WTC11 (cell line): ENCODE measurements at regions not wholly inside any gene's neighbourhood (a gene's known extent, or its start where the extent isn't known, plus 50 kb on each side); places are given as distances from the start of the nearest gene placed in this dataset.

Experiments
- ATAC-seq: fragments of 200-7000 bp; cut with Tn5 transposase; 2 replicates; pipeline ENCODE4 v1.10.0; 2021; ENCODE audit warnings: mild to moderate bottlenecking, moderate library complexity
- CTCF ChIA-PET: fragments of 300-600 bp; sonication (Branson Sonifier 250); formaldehyde crosslinking; loops from one replicate; lab custom pipeline; 2021; ENCODE audit warnings: antibody characterized with exemption; lab: Charles Lee
- POLR2A ChIA-PET: fragments of 350-600 bp; sonication (Branson Sonifier 250); formaldehyde crosslinking; loops from one replicate; lab custom pipeline; 2021; ENCODE audit warnings: antibody characterized with exemption; lab: Charles Lee
- DNase-seq: peaks from one replicate; pipeline ENCODE4 v3.0.0; 2021; ENCODE audit warnings: low spot score
- H3K27ac Mint-ChIP-seq: 2 replicates; pipeline ENCODE4 v1.8.0; 2021; ENCODE audit warnings: mixed read lengths
- H3K27me3 Mint-ChIP-seq: 2 replicates; pipeline ENCODE4 v1.8.0; 2021; ENCODE audit warnings: low read depth, mild to moderate bottlenecking, moderate library complexity, mixed read lengths
- H3K36me3 Mint-ChIP-seq: 2 replicates; pipeline ENCODE4 v1.8.0; 2021; ENCODE audit warnings: mixed read lengths
- H3K4me1 Mint-ChIP-seq: 2 replicates; pipeline ENCODE4 v1.8.0; 2022; ENCODE audit warnings: mixed read lengths
- H3K4me3 Mint-ChIP-seq: 2 replicates; pipeline ENCODE4 v1.8.0; 2021; ENCODE audit warnings: mild to moderate bottlenecking, moderate library complexity, mixed read lengths
- H3K9me3 Mint-ChIP-seq: 2 replicates; pipeline ENCODE4 v1.8.0; 2021; ENCODE audit warnings: mixed read lengths
- AFF4 ChIP-seq: sonication (generic); formaldehyde crosslinking; IDR thresholded peaks from 2 replicates; pipeline ENCODE4 v1.8.1; 2023; ENCODE audit warnings: mild to moderate bottlenecking, missing genetic modification reagents, borderline replicate concordance
- E2F4 ChIP-seq: sonication (generic); formaldehyde crosslinking; IDR thresholded peaks from 2 replicates; pipeline ENCODE4 v1.8.1; 2022; ENCODE audit warnings: low read depth, mild to moderate bottlenecking, moderate library complexity, missing genetic modification reagents, borderline replicate concordance
- ETV6 ChIP-seq: sonication (generic); formaldehyde crosslinking; IDR thresholded peaks from 2 replicates; pipeline ENCODE4 v1.8.1; 2022; ENCODE audit warnings: mild to moderate bottlenecking, missing genetic modification reagents
- FOXJ3 ChIP-seq: sonication (generic); formaldehyde crosslinking; IDR thresholded peaks from 2 replicates; pipeline ENCODE4 v1.9.0; 2021; ENCODE audit warnings: missing genetic modification reagents, mild to moderate bottlenecking, borderline replicate concordance
- FOXP4 ChIP-seq: sonication (generic); formaldehyde crosslinking; IDR thresholded peaks from 2 replicates; pipeline ENCODE4 v1.8.0; 2022; ENCODE audit warnings: mild to moderate bottlenecking, missing genetic modification reagents
- JAZF1 ChIP-seq: fragments of 250-450 bp; sonication (Bioruptor Pico); IDR thresholded peaks from 2 replicates; pipeline ENCODE4 v1.9.0; 2021; ENCODE audit warnings: moderate library complexity, mild to moderate bottlenecking, inconsistent platforms
- MXD4 ChIP-seq: fragments of 250-450 bp; sonication (Bioruptor Pico); IDR thresholded peaks from 2 replicates; pipeline ENCODE4 v1.8.0; 2021; ENCODE audit warnings: mild to moderate bottlenecking, moderate library complexity, borderline replicate concordance
- ZNF423 ChIP-seq: fragments of 250-450 bp; sonication (Bioruptor Pico); IDR thresholded peaks from 2 replicates; pipeline ENCODE4 v2.1.2; 2022; ENCODE audit warnings: mild to moderate bottlenecking, moderate library complexity
- TF ChIP-seq, protein P1 (sequence below): fragments of 250-450 bp; sonication (Bioruptor Pico); conservative IDR thresholded peaks from 2 replicates; pipeline ENCODE4 v1.9.0; 2021; ENCODE audit warnings: mild to moderate bottlenecking
- TF ChIP-seq, protein P2 (sequence below): sonication (generic); formaldehyde crosslinking; IDR thresholded peaks from 2 replicates; pipeline ENCODE4 v1.8.1; 2023; ENCODE audit warnings: mild to moderate bottlenecking, missing genetic modification reagents, moderate library complexity
- TF ChIP-seq, protein P3 (sequence below): sonication (generic); formaldehyde crosslinking; IDR thresholded peaks from 2 replicates; pipeline ENCODE4 v1.8.0; 2022; ENCODE audit warnings: missing genetic modification reagents
- TF ChIP-seq, protein P4 (sequence below): sonication (generic); formaldehyde crosslinking; IDR thresholded peaks from 2 replicates; pipeline ENCODE4 v1.8.1; 2022; ENCODE audit warnings: low read depth, missing genetic modification reagents, borderline replicate concordance

DNA sequence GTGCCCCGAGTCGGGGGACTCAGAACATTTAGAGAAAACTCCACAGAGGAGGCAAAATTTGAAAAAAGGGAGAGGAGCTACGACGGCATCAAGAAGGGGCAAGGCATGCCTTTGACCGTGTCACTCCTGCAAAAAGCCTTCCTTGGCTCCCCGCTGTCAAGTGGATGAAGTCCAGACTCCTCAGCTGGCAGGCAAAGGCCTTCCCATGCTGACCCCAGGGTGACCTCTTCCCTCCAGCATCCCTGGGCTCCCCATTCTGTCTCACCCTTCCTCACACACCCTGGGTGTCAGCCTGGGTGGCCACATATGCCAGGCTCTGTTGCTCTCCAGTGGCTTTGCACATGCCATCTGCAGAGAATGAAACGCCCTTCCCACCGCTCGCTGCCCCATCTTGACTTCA is 88.4 kb upstream of the ZMIZ1 start (continued):
- TF ChIP-seq FOXP4, result no peak
- no peak for TF ChIP-seq JAZF1
- TF ChIP-seq, all 79 proteins: peak for 0

DNA sequence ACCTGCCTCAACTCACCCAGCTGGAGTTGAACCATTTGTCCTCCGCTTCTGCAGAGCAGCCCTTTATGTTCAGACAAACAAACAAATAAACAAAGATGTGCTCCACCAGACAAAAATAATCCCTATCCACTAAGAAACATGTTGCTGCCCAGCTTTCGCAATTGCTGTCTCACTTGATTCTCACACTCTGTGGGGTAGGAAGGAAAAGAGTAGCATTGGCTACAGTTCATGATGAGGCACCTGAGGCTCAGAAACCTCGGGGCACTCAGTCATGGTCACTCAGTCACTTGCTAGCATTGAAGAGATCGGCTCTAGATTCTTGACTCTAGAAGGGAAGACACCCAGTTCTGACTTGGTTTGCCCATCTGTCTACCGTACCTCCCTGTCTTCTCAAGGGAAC is 88.0 kb upstream of the ZMIZ1 start:
- TF ChIP-seq, protein P1, sequence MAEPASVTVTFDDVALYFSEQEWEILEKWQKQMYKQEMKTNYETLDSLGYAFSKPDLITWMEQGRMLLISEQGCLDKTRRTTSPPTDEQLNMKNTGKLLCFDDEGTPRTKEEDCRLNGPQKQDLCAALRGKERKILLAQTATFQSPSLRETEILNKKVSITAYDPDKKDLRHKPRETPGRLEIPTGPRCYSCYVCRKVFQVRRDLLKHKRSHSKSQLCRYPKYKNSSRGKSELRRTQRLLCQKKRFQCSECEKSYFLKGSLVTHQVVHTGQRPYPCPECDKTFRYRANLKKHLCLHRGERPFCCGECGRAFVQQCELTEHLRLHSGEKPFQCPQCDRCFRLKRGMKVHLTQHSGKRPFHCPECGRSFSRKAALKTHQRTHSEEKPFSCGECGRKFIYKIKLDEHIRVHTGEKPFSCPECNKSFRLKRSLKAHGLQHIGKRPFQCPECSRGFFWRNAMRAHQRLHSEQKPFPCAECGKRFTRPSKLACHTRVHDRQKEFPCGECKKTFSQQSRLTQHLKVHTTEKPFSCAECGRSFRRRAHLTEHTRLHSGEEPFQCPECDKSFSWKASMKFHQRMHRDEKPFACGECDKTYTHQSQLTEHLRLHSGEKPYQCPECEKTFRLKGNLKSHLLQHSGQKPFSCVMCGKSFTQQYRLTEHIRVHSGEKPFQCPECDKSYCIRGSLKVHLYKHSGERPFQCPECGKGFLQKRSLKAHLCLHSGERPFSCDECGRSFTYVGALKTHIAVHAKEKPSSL (CRISPR knock-in tag), result no peak
- TF ChIP-seq ZNF423 (CRISPR knock-in tag), result no peak
- TF ChIP-seq FOXP4, result no peak
- no peak for TF ChIP-seq FOXJ3 (CRISPR knock-in tag)
- no peak for TF ChIP-seq E2F4
- no peak for TF ChIP-seq AFF4 (CRISPR knock-in tag)
- DNase-seq (no peak), ATAC-seq (no peak)
- peaks cover 24% of the 10 kb centered on the region for H3K4me1 Mint-ChIP-seq
- no peak overlapping the region for H3K4me3 Mint-ChIP-seq
- ChIA-PET POLR2A (no interaction called here), CTCF (interaction anchor here (1.2 to 2.0 kb wide), 3 partner anchors 214 to 323 kb away, joined by 3 to 7 read pairs (median 5); no protein-coding TSS in a partner anchor)
- H3K27me3 Mint-ChIP-seq, result peaks cover 11% of the 10 kb centered on the region
- H3K9me3 Mint-ChIP-seq, result no peaks in the 10 kb centered on the region
- no peak overlapping the region for H3K27ac Mint-ChIP-seq
- H3K36me3 Mint-ChIP-seq, result no peaks in the 10 kb centered on the region

DNA sequence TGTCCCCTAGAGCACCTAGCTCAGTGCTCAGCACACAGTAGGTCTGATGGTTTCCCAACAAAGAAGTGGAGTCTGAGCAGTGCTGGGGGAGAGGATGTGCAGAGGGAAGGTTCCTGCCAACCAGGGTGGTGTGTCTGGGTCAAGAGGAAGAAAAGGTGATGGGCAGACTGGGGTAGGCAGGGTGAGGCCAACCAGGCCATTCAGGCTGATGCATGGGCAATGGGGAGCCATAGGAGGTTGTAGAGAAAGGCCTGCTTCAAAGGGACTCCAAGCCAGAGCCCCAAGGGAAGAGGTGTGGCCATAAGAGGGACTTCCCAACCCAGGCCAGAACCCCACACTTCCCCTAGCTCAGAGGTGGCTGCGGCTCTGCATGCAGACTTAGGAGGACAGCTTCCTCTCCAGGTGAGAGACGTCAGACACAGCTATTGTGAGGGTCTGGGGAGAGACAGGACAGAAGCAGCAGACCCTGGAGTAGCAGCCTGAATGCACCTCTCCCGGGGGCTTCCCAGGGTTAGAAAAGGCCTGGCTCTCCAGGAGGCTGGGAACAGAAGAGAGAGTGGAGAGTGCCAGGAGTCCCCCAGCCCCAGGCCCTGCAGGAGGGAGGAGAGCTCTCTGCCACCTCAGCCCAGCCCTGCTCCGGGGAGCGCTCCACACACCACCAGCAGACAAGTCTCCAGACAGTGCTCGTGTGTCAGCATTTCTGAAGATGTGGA is 87.4 kb upstream of the ZMIZ1 start:
- ATAC-seq, result peak; percentile 29
- ChIA-PET POLR2A (no interaction called here), CTCF (interaction anchor here (1.2 to 2.0 kb wide), 3 partner anchors 214 to 324 kb away, joined by 3 to 7 read pairs (median 5); no protein-coding TSS in a partner anchor)
- Mint-ChIP-seq H3K36me3 (no peaks in the 10 kb centered on the region), H3K27ac (no peak overlapping the region), H3K9me3 (no peaks in the 10 kb centered on the region), H3K4me1 (peaks cover 26% of the 10 kb centered on the region), H3K27me3 (peaks cover 11% of the 10 kb centered on the region), H3K4me3 (no peak overlapping the region)
- no peak for DNase-seq
- no peak for TF ChIP-seq ZNF423 (CRISPR knock-in tag)
- TF ChIP-seq, protein P2, sequence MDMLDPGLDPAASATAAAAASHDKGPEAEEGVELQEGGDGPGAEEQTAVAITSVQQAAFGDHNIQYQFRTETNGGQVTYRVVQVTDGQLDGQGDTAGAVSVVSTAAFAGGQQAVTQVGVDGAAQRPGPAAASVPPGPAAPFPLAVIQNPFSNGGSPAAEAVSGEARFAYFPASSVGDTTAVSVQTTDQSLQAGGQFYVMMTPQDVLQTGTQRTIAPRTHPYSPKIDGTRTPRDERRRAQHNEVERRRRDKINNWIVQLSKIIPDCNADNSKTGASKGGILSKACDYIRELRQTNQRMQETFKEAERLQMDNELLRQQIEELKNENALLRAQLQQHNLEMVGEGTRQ (CRISPR knock-in tag), result no peak
- TF ChIP-seq ETV6 (CRISPR knock-in tag), result no peak
- no peak for TF ChIP-seq MXD4
- TF ChIP-seq, protein P3, sequence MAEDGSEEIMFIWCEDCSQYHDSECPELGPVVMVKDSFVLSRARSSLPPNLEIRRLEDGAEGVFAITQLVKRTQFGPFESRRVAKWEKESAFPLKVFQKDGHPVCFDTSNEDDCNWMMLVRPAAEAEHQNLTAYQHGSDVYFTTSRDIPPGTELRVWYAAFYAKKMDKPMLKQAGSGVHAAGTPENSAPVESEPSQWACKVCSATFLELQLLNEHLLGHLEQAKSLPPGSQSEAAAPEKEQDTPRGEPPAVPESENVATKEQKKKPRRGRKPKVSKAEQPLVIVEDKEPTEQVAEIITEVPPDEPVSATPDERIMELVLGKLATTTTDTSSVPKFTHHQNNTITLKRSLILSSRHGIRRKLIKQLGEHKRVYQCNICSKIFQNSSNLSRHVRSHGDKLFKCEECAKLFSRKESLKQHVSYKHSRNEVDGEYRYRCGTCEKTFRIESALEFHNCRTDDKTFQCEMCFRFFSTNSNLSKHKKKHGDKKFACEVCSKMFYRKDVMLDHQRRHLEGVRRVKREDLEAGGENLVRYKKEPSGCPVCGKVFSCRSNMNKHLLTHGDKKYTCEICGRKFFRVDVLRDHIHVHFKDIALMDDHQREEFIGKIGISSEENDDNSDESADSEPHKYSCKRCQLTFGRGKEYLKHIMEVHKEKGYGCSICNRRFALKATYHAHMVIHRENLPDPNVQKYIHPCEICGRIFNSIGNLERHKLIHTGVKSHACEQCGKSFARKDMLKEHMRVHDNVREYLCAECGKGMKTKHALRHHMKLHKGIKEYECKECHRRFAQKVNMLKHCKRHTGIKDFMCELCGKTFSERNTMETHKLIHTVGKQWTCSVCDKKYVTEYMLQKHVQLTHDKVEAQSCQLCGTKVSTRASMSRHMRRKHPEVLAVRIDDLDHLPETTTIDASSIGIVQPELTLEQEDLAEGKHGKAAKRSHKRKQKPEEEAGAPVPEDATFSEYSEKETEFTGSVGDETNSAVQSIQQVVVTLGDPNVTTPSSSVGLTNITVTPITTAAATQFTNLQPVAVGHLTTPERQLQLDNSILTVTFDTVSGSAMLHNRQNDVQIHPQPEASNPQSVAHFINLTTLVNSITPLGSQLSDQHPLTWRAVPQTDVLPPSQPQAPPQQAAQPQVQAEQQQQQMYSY, result no peak
- TF ChIP-seq, protein P4, sequence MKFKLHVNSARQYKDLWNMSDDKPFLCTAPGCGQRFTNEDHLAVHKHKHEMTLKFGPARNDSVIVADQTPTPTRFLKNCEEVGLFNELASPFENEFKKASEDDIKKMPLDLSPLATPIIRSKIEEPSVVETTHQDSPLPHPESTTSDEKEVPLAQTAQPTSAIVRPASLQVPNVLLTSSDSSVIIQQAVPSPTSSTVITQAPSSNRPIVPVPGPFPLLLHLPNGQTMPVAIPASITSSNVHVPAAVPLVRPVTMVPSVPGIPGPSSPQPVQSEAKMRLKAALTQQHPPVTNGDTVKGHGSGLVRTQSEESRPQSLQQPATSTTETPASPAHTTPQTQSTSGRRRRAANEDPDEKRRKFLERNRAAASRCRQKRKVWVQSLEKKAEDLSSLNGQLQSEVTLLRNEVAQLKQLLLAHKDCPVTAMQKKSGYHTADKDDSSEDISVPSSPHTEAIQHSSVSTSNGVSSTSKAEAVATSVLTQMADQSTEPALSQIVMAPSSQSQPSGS (CRISPR knock-in tag), result no peak
